GM18505 (cell line): ENCODE measurements at regions not wholly inside any gene's neighbourhood (a gene's known extent, or its start where the extent isn't known, plus 50 kb on each side); places are given as distances from the start of the nearest gene placed in this dataset.

Experiments used
- ATAC-seq: cut with Tn5 transposase; IDR thresholded peaks from one replicate; pipeline ENCODE4 v1.9.1; 2021; ENCODE audit not compliant: unreplicated experiment
- POLR2A ChIP-seq: IDR thresholded peaks from 4 replicates; pipeline ENCODE4 v1.6.1; 2011; ENCODE audit warnings: borderline replicate concordance; ENCODE audit not compliant: insufficient read depth, insufficient read length; ENCODE audit errors: extremely low read depth

DNA sequence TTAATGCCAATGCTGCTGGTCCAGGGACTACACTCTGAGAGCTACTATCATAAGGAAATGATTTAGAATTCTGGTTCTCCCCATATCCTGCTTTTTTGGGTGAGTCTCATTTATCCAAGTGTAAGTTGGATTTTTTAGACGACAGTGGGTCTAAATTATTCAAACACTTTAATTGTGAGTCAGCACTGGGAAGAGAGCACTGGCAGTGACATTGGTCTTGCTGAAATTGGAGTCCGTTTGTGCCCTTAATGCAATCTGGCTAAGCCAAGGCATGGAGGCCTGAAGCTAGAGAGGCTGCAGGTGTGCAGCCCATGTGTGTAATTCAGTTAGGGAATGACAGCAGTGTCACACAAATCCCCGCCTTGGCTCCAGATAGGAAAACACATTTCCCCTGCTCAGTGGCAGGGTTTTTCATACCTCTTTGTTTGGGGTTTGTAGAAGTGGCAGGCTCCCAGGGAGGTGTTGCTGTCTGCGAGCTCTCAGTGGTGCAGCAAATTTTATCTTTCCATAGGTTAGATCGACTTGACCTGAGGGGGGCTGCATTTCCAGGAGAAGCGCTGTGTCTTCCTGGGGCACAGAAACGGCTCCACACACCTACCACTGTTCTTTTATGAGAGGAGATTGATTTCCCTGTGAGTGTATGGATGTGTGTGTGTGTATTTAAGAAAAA lies 197.7 kb downstream of the CD47 start:
- ATAC-seq, result no peak
- TF ChIP-seq POLR2A, result no peak

- no peak for TF ChIP-seq POLR2A
- no peak for ATAC-seq
Measured at GRCh38 chr3:107884719-107885460, 205.9 kb downstream of the CD47 start.

DNA sequence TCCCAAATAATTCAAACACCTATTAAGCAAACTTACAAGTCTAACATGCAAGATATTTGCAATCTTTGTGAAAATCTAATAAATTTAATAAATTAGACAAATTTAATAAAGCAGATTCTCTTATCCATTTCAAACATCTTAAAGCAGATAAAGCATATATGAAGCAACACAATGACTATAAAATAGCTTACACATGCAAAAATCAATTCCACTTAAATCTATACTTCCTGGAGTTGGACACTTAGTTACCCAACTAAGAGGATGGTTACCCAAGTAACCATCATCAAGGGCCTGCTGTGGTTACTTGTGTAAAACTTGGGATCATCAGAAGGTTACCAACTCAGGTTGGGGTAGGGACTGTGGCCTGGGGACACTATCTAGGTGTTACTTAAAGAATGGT lies 206.8 kb downstream of the CD47 start:
- no peak for TF ChIP-seq POLR2A
- ATAC-seq, result no peak

DNA sequence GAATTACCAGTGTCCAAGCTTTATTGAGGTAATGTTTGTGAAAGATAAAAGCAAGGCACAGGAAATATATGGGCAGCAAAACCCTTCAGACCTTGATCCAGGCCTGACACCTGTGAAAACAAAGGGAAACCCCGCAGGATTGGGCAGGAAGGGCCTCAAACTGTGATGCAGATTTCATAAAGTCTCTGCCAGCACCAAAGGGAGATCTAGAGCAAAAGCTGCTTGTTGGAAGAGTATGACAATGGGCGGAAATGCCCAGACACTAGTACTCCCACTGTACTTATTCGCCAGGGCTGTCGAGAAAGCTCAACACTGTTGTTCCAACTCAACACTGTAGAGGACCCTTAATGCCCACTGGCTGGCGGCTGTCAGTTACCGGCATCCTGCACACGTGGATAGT lies 207.9 kb downstream of the CD47 start:
- no peak for ATAC-seq
- TF ChIP-seq POLR2A, result no peak

GRCh38 chr3:107882261-107882660 lies 208.6 kb downstream of the CD47 start:
- no peak for TF ChIP-seq POLR2A
- no peak for ATAC-seq

DNA sequence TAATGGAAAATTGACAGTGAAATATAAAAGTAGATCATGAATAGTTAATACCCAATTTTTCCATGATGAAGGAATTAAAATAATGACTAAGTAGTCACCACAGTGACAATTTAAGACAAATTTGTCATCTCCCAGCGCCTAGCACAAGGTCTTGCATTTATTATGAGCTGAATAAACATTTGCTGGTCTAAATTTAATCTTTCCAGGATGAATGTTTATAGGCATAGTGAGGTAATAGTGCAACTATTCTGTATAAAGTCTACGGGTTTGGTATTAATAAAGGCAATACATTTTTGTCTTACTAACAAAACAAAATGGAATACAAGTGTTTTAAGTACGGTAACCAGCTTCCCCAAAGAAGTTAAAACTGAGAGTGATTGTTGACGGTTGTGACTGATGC lies 209.3 kb downstream of the CD47 start:
- TF ChIP-seq POLR2A, result no peak
- ATAC-seq, result no peak

DNA sequence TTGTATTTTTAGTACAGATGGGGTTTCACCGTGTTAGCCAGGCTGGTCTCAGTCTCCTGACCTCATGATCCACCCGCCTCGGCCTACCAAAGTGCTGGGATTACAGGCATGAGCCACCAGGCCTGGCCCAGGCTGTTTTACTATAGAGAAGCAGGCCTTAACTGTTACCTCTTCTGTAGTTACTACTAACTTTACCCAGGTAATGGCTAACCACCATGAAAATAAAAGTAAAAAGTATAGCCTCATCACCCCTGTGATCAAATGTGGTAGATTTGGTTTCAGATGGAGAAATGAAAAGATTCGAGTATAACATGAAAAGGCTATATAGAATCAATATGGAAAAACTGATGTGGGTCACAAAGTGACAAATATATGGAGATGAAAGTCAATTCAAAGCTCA lies 210.1 kb downstream of the CD47 start:
- no peak for TF ChIP-seq POLR2A
- no peak for ATAC-seq

- no peak for ATAC-seq
- TF ChIP-seq POLR2A, result no peak
Measured at GRCh38 chr3:107877936-107878335, 212.9 kb downstream of the CD47 start.

GRCh38 chr3:107870943-107871638 lies 219.7 kb downstream of the CD47 start:
- ATAC-seq, result no peak
- no peak for TF ChIP-seq POLR2A

DNA sequence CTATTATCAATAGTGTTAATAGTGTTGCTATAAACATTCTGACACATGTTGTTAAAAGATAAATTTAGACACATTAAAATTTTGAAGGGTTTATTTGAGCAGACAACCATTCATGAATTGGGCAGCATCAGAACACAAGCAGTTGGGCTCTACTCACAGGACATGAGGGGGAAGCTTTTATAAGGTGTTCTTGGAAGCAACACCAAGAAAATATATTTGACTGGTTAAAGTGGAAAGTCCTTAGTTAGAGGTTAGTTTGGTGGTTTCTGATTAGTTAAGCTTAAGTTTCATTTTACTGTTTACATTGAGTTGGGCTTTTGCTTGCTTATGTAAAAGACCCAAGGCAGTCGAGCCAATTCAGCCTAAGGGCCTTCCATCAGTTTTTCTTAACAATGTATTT lies 220.7 kb downstream of the CD47 start:
- ATAC-seq, result no peak
- no peak for TF ChIP-seq POLR2A

- no peak for TF ChIP-seq POLR2A
- no peak for ATAC-seq
Measured at GRCh38 chr3:107868449-107868848, 222.4 kb downstream of the CD47 start.

DNA sequence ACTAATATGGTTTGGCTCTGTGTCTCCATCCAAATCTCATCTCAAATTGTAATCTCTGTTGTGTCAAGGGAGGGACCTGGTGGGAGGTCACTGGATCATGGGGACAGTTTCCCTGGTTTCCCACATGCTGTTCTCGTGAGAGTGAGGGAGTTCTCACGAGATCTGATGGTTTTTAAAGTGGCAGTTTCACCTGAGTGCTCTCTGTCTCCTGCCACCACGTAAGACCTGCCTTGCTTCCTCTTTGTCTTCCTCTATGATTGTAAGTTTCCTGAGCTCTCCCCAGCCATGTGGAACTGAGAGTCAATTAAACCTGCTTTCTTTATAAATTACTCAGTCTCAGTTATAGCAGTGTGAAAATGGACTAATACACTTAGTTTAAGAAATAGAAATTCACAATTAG lies 228.9 kb downstream of the CD47 start:
- no peak for TF ChIP-seq POLR2A
- ATAC-seq, result peak; percentile 95

- TF ChIP-seq POLR2A, result no peak
- ATAC-seq, result no peak
Measured at GRCh38 chr3:107861422-107861821, 229.4 kb downstream of the CD47 start.
